GM12878 (cell line): ENCODE measurements at regions not wholly inside any gene's neighbourhood (a gene's known extent, or its start where the extent isn't known, plus 50 kb on each side); places are given as distances from the start of the nearest gene placed in this dataset.

ENCODE experiments used
- ATAC-seq: fragments of 200-7000 bp; cut with Tn5 transposase; 3 replicates; pipeline ENCODE4 v1.9.1; 2020; ENCODE audit warnings: mild to moderate bottlenecking, moderate library complexity
- BruUV-seq: library from RNA; stranded (reverse); fragments of 400-500 nt; replicated peaks from 2 replicates; lab custom pipeline; 2021; lab: Mats Ljungman, UMichigan
- CTCF ChIA-PET: fragments of 300-600 bp; sonication (Branson Sonifier 250); formaldehyde crosslinking; extraction: SDS; loops from one replicate; lab custom pipeline; 2021; ENCODE audit warnings: inconsistent platforms; lab: Yijun Ruan, JAX
- POLR2A ChIA-PET: fragments of 350-600 bp; formaldehyde crosslinking; extraction: SDS; loops from one replicate; lab custom pipeline; 2021; ENCODE audit warnings: inconsistent platforms; lab: Charles Lee
- RAD21 ChIA-PET: fragments of 300-600 bp; sonication (Branson Sonifier 250); formaldehyde crosslinking; loops from one replicate; lab custom pipeline; 2023; ENCODE audit warnings: antibody characterized with exemption; ENCODE audit not compliant: unreplicated experiment; lab: Charles Lee
- SMC1A ChIA-PET: fragments of 300-600 bp; sonication (Branson Sonifier 250); formaldehyde crosslinking; loops from one replicate; lab custom pipeline; 2023; ENCODE audit not compliant: unreplicated experiment, uncharacterized antibody; lab: Charles Lee
- DNase-seq: peaks from one replicate; pipeline ENCODE4 v3.0.0-alpha.2; 2011; ENCODE audit warnings: low read depth, low spot score
- FAIRE-seq: peaks from 3 replicates; lab custom pipeline; 2011; peaks lifted over from hg19 to GRCh38; lab: Jason Lieb, UNC
- H2AFZ ChIP-seq: 2 replicates; pipeline ENCODE4 v1.6.0; 2011; ENCODE audit warnings: low read depth, low read length, control low read depth; ENCODE audit not compliant: control insufficient read depth
- H3K27ac ChIP-seq: 2 replicates; pipeline ENCODE4 v1.5.1; 2011; ENCODE audit warnings: control low read depth; ENCODE audit not compliant: control insufficient read depth, insufficient read depth
- H3K27me3 ChIP-seq, 2 experiments: replicated peaks in 1 of 2; 2 replicates each; pipeline versions ENCODE4 v1.6.0 to v1.6.1; 2011; ENCODE audit warnings: low read length in 1 of 2; ENCODE audit not compliant: control insufficient read depth in 2 of 2, insufficient read depth in 2 of 2
- H3K36me3 ChIP-seq, 2 experiments: 2 replicates each; pipeline ENCODE4 v1.5.1; 2011; ENCODE audit warnings: low read length in 1 of 2; ENCODE audit not compliant: control insufficient read depth in 2 of 2, insufficient read depth in 2 of 2
- H3K4me1 ChIP-seq: 2 replicates; pipeline ENCODE4 v1.6.1; 2011; ENCODE audit warnings: mild to moderate bottlenecking, low read length, moderate library complexity, mixed read lengths; ENCODE audit not compliant: control insufficient read depth, insufficient read depth
- H3K4me2 ChIP-seq: 2 replicates; pipeline ENCODE4 v1.6.0; 2011; ENCODE audit warnings: control low read depth; ENCODE audit not compliant: control insufficient read depth, insufficient read depth
- H3K4me3 ChIP-seq: fragments of 200-600 bp; sonication (generic); 2 replicates; pipeline ENCODE4 v1.5.1; 2016
- H3K79me2 ChIP-seq: 2 replicates; pipeline ENCODE4 v1.6.0; 2011; ENCODE audit warnings: low read length; ENCODE audit not compliant: control insufficient read depth, insufficient read depth
- H3K9ac ChIP-seq: 2 replicates; pipeline ENCODE4 v1.8.0; 2011; ENCODE audit warnings: low read length, control low read depth, mixed read lengths; ENCODE audit not compliant: control insufficient read depth, insufficient read depth
- H3K9me3 ChIP-seq: replicated peaks from 3 replicates; pipeline ENCODE4 v1.5.1; 2011; ENCODE audit warnings: mild to moderate bottlenecking, low read length; ENCODE audit not compliant: control insufficient read depth, insufficient read depth
- H4K20me1 ChIP-seq: 2 replicates; pipeline ENCODE4 v1.6.0; 2011; ENCODE audit not compliant: control insufficient read depth, insufficient read depth
- DPF2 ChIP-seq: fragments of 450-650 bp; IDR thresholded peaks from 2 replicates; pipeline ENCODE4 v1.6.1; 2017; ENCODE audit warnings: mild to moderate bottlenecking
- IRF5 ChIP-seq: fragments of 450-650 bp; IDR thresholded peaks from 2 replicates; pipeline ENCODE4 v1.6.1; 2017; ENCODE audit warnings: borderline replicate concordance
- KAT2A ChIP-seq: conservative IDR thresholded peaks from 2 replicates; pipeline ENCODE4 v1.6.1; 2011; ENCODE audit warnings: low read depth, low read length; ENCODE audit not compliant: control insufficient read depth
- KDM1A ChIP-seq: fragments of 200-600 bp; sonication (generic); IDR thresholded peaks from 2 replicates; pipeline ENCODE4 v1.6.1; 2016; ENCODE audit warnings: borderline replicate concordance
- NFXL1 ChIP-seq: fragments of 450-650 bp; IDR thresholded peaks from 2 replicates; pipeline ENCODE4 v1.6.1; 2017; ENCODE audit warnings: antibody characterized with exemption, mild to moderate bottlenecking, borderline replicate concordance
- PRDM15 ChIP-seq: fragments of 450-650 bp; formaldehyde crosslinking; IDR thresholded peaks from 2 replicates; pipeline ENCODE4 v1.4.0; 2020; ENCODE audit warnings: mild to moderate bottlenecking, moderate library complexity
- RFX5 ChIP-seq: IDR thresholded peaks from 2 replicates; pipeline ENCODE4 v1.6.1; 2011; ENCODE audit warnings: low read depth, low read length, improper control_type of control experiment
- TCF7 ChIP-seq: IDR thresholded peaks from 2 replicates; pipeline ENCODE4 v1.6.1; 2014; ENCODE audit warnings: antibody characterized with exemption, borderline replicate concordance
- WGBS: methylation state at CpG from one replicate; pipeline ENCODE4 v1.1.6; 2016; ENCODE audit warnings: low lambda C conversion rate; ENCODE audit not compliant: insufficient replicate concordance, insufficient coverage; ENCODE audit errors: missing lambda C conversion rate; 5-methylcytosine and 5-hydroxymethylcytosine counted together
- in situ Hi-C: fragments of 300-500 bp; cut with MboI; formaldehyde crosslinking; loops from 9 replicates; pipeline ENCODE4 v1.14.3; 2018; ENCODE audit warnings: mixed read lengths
- intact Hi-C: fragments of 100-400 bp; cut with micrococcal nuclease; formaldehyde crosslinking; loops from one replicate; pipeline ENCODE4 v1.14.2; 2022; ENCODE audit not compliant: unreplicated experiment

- Histone ChIP-seq H3K27ac (no peak overlapping the region), H3K27me3 (no peaks in the 10 kb centered on the region; a peak in 1 of 4 replicates), H2AFZ (no peak overlapping the region), H3K4me3 (no peak overlapping the region), H3K79me2 (no peaks in the 10 kb centered on the region), H4K20me1 (no peaks in the 10 kb centered on the region), H3K4me1 (no peaks in the 10 kb centered on the region), H3K9ac (no peak overlapping the region), H3K9me3 (no peaks in the 10 kb centered on the region; the same call in 2 of the 3 replicates), H3K36me3 (no peaks in the 10 kb centered on the region), H3K4me2 (no peak overlapping the region)
- ChIA-PET POLR2A (no interaction called here), CTCF (no interaction called here), RAD21 (no interaction called here), SMC1A (no interaction called here)
- TF ChIP-seq KAT2A (no peak), KDM1A (no peak), NFXL1 (no peak), RFX5 (no peak), DPF2 (no peak), IRF5 (no peak), TCF7 (no peak), PRDM15 (no peak)
- WGBS, result 56% methylated on average over 8 of the region's 8 CpGs
- DNase-seq (no peak), FAIRE-seq (no peak), ATAC-seq (no peak)
- intact Hi-C loops (no loop called here), in situ Hi-C loops (no loop called here)
- no TSS peak for BruUV-seq
Measured at GRCh38 chr10:47077941-47078340, 166.7 kb downstream of the PTPN20 start.
